A204.1 (cell line): ENCODE measurements at regions not wholly inside any gene's neighbourhood (a gene's known extent, or its start where the extent isn't known, plus 50 kb on each side); places are given as distances from the start of the nearest gene placed in this dataset.
A peak's percentile ranks its signal among the peaks of the same experiment; 100 is the strongest.
"Not testable (repeated sequence)": the region's sequence is repeated elsewhere in the genome, so short reads cannot be mapped to it uniquely, and the experiment has no call there.

Source experiments
- FAIRE-seq: peaks from 2 replicates; lab custom pipeline; 2012; peaks lifted over from hg19 to GRCh38; lab: Jason Lieb, UNC

DNA sequence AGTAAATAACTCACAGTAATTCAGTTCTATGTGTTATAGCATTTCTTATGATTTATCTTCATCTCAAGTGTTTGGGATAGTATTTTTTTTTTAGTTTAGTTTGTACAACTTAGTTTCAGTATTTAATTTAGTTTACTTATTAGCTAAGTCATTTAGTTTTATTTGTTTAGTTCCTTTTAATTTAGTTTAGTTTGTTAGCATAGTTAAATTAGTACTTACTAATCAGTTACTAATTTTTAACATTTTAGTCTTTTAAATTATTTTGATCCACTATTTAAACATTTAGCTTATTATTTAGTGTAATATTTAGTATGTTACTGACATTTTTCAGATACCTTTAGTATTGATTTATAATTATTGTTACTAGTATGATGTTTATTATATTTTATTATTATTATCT is 85.2 kb upstream of the SIPA1L2 start:
- FAIRE-seq: peak; percentile 92

DNA sequence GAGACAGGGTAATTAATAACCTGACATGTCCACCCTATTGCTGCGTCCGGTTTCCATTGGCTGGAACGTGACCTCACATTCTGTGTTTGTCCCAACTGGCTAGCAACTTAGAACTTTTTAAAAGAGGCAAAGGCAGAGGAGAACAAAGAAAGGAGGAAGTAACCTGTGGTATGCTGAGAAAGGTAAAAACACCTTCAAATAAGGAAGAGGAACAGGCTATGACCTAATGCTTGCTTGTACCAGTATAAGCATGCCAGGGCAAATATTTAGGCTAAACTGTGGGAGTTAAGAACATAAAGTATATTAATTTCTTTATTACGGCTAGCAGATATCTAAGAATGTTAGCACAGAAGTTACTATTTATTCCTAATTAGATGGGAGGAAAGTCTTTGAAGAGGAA is 87.3 kb upstream of the MAP10 start:
- not testable (repeated sequence) for FAIRE-seq

DNA sequence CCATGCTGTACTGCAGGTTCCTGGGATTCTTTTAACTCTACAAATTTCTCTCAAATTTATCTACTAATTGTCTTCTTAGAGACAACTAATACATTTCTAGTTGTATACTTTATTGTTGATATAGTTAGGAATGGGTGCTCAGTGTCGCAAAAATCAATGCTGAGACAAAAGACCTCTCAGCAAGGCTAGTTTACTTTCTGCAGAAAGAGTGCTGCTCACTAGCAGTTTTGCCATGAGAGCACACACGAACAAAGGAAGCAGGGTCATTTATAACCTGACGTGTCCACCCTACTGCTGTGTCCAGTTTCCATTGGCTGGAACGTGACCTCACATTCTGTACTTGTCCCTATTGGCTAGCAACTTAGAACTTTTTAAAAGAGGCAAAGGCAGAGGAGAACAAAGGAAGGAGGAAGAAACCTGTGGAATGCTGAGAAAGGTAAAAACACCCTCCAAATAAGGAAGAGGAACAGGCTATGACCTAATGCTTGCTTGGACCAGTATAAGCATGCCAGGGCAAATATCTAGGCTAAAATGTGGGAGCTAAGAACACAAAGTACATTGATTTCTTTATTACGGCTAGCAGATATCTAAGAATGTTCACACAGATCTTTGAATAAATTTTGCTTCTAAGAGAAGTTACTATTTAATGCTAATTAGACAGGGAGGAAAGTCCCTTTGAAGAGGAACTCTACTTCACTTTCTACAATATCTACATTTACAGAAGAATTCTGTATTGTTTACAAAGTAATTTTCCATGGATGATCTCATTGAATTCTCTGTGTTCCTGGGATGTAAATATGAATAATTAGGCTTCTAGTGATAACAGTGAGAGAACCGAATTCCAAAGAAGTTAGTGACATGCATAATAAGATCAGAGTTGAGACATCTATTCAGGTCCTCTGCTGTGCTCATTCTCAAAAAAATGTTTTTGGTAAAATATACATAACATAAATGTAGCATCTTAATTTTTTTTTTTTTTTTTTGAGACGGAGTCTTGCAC is 86.0 kb upstream of the MAP10 start:
- no peak for FAIRE-seq

DNA sequence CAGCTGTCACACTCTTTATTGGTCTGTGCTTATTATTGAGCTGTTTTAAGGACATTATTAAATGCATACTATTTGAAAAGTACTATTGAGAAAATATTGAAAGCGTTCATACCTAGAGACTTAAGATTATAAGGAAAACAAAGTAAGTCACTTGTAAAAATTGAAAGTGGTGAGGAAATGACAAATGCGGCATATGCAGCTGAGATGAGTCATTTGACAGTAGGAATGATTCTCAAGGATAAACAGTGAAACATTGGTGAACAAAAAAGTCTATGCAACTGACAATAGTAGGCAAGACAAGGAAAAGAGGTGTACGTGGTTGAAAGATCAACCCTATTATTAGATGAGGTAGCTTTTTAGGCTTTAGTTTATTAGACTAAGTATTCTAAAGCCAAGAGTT is 82.6 kb upstream of the MAP10 start:
- FAIRE-seq: no peak

DNA sequence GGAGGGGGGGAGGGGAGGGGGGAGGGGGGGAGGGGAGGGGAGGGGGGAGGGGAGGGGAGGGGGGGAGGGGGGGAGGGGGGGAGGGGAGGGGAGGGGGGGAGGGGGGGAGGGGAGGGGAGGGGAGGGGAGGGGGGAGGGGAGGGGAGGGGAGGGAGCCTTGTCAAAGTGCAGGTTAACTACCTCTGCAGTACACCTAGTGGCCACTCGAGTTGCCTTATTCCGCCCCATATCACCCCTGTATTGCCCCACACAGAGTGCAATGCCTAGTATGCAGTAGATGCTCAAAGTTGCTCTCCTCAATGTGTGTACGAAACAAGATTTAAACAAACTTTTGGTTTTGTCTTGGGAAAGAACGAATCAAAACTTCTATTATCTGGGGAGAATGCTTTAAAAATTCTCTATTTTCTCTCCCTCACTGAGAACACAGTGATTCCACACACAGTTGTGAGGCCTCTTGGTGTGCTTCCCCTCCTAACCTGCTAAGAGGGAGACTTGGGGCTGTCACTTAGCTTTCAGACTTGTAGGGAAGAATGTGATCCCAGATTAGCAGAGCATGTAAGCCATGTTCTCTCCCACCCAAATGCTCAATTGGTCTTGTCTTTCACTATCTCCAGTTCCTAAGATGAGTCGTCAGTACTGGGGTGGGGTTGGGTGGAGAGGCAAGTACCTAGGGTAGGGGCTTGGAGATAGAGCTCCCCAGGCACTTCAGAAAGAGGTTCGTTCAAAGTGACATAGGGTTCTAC is 79.7 kb upstream of the MAP10 start:
- no peak for FAIRE-seq

DNA sequence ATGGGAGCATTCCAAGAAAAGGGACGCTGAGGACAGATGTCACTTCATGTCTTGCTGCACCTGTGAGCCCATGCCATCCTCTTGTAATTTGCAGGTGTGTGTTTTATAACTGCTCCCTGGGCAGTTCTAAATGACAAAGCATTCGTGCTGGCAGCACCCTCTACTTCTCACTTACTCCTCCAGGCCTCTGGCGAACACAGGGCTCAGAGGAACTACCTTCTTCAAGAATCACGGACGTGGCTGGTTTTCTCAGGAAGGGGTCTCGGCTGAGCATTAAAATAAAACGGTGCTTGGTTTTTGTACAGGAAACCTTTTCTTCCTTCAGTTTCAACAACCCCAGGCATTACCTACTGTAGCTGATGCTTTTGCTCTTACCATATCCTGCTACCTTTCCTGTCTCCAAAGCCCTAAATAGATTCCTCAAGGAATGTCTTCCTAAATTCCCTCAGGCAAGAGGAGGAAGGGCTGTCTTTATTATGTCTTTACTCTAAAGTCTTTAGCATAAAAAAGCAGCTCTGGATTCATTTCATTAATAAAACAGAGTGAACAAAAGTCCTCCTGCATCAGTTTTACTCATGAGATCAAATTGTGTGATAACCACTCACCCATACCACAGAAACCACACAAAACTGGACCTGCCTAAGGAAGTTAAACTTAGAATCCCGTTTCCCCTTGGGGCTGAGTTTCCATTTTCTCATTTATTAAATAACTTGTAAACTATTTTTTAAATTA is 79.0 kb upstream of the MAP10 start:
- no peak for FAIRE-seq

DNA sequence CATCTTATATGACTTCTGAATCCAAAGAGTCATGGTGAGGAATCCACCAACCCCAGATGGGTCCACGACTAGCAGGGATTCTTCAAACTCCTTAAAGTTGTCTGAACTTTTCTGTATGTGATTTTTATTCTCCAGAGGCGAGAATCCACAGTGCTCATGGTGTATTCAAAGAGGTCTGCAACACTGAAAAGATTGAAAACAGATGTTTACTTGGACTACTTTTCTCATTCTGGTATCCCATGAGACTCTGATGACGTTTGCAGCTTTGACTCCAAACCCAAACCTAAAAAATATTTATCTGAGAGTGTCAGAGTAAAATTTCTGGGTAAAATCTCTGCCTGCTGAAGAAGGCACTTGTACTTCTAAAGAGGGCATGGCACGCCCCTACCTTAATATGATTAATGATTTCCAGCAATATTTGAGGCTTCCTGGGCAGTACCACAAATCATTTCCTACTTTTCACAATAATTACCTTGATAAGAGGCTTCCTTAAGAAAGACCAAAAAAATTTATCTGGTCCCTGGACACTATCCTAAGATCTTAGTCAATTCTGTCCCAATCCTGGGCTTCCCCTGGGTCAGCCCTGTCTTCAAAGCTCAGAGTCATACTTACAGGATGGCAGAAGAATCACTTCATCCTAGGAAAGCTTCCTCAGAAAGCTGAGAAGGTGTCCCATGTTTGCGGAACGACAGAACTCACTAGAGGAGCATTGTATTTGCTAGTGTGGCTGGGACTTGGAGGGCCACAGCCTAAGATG is 76.5 kb upstream of the MAP10 start:
- no peak for FAIRE-seq

DNA sequence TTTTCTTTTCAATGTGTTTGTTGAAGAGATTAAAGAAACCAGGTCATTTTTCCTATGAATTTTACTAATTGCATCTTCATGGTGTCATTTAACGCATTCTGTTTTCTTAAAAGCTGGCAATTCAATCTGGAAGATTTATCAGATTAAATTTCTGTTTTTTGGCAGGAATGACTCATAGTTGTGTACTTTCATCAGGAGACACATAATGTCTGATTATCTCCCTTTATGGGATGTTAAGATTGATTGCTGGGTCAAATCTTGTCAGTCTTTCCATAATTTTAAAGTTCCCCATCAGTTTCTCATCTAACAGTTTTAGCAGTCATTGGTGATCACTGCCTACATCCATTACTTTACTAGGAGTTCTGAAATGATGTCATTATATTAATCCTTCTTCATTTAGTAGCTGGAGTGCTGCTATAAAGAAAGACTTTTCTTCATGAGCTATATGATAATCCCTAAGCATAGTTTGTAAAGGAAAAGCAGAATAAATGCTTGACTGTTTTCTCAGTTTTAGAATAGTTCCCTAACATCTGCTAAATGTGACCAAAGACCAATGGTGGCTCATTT is 72.8 kb upstream of the MAP10 start:
- FAIRE-seq: no peak

DNA sequence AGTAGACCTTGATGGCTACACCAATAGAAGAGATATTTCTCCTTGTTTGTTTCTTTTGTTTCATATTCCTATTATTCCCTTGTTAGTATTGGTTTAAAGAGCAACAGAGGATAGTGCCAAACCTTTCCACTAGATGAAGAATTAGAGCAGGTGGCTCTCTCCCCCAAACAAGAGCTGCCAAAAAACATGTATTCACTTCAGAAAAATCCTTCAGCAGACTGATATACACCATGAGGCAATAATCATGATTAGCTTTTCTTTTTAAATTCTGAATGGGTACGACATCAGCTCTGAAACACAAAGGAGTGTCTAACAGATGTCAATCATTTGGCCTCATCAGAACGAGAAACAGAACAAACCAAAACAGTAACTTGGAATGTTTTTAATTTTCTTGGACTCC is 67.3 kb upstream of the MAP10 start:
- FAIRE-seq: no peak

DNA sequence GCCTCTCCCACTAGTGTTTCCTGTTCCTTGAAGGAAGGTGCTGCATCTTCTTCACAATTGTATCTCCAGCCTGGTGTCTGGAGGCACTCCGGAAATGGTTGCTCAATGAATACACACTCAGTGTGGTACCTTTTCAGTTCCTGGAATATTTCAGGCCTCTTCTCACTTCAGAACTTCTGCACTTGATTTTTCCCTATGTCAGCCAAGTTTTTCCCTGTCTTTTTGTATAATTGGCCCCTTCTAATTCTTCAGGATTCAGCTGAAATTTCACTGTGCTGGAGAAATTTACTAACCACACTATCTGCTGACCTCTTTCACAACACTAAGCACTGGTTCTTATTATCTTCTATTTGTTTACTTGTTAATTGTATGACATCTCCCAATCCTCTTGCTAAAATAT is 61.2 kb upstream of the MAP10 start:
- FAIRE-seq: no peak

DNA sequence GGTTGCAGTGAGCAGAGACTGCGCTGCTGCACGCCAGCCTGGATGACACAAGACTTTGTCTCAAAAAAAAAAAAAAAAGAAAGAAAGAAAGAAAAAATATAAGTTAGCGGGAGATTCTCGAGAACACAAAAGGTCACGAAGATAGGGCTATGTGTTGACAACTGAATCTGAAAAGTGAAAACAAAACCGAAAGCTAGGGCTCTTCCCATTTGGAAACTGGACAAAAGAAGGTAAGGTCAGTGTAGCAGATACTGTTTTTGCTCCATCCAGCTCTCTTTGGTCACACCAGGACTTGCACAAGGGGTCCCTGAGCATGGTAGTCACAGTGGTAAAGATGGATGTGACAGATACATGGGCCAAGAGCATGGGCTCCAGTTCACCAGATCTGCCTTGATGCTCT is 60.4 kb upstream of the MAP10 start:
- FAIRE-seq: no peak

DNA sequence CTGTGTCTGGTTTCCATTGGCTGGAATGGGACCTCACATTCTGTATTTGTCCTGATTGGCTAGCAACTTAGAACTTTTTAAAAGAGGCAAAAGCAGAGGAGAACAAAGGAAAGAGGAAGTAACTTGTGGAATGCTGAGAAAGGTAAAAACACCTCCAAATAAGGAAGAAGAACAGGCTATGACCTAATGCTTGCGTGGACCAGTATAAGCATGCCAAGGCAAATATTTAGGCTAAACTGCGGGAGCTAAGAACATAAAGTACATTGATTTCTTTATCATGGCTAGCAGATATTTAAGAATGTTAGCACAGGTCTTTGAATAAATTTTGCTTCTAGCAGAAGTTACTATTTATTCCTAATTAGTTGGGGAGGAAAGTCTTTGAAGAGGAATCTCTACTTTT is 59.5 kb upstream of the MAP10 start:
- not testable (repeated sequence) for FAIRE-seq

DNA sequence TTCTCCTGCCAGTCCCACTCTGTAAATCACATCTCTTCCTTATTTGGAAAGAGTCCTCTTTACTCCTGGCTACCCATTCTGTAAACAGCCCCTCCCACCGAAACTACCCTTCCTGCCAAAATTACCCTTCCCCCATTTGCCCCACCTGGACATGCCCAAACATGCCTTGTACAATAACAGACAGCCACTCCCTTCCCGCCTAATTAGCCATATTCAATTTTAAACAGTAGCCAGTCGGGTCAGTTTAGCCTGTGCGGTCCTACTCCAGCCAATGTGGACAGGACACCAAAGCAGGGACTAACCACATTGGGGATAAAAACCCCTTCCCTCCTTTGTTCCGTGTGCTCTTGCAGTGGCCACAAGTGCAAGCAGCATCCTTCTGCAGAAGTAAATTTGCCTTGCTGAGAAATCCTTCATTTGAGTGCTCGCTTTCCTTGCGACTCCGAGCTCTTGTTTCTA is 56.3 kb upstream of the MAP10 start:
- FAIRE-seq: no peak

DNA sequence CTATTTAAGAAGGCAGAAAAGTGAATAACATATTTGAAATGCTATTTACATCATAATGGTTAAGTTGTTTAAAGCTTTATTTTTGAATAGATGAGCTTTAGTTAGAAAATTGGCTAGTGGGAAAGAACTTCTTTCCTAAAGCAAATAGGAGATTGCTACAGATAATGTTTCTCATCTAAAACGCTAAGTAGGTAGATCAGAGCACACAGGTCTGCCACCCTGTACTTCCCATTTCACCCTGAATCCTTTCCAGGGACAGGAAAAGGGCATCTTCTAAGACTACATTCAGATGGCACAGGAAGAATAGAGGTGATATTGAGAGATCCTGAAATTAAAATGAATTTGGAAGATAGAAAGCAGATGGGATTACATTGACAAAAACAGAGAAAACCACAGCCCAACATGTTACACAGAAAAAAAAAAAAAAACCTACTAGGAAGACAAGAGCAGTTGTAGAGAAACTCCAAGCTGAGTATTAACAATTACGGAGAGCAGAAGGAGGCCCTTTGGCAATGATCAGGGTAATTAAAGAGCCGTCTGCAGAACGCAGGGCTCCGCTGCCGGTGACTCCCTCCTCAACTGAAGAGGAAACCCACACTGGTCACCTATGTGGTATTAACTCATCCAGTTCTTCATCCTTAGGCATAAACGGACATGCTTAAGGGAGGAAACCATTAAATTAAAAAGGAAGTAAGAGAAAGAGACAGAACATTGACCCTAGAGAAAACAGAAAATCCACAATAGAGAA is 53.6 kb upstream of the MAP10 start:
- no peak for FAIRE-seq

DNA sequence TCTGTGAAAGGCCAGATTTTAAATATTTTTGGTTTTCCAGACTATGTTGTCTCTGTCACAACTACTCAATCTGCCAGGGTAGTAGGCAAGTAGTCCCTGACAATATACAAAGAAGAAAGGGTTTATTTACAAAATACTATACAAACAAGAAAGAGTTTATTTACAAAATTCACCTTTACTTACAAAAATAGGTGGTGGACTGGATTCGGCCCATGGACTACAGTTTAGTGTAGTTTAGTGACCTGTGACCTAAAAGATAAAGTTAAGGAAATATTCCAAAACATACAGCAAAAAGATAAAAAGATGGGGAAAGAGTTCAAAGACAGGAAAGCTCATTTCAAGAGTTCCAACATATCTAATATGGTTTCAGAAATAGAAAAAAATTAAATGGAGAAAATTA is 52.9 kb upstream of the MAP10 start:
- FAIRE-seq: no peak

DNA sequence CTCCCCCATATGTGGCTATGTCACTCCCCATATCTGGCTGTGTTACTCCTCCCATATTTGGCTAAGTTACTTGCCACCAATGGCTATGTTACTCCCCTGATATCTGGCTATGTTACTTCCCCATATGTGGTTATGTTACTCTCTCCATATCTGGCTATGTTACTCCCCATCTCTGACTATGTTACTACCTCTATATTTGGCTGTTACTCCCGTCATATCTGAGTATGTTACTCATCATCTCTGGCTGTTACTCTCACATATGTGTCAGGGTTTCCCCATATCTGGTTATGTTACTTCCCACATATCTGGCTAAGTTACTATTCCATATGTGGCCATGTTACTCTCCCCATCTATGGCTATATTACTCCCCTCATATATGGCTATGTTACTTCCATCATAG is 50.3 kb upstream of the MAP10 start:
- no peak for FAIRE-seq
